ENCODE measurements at regions not wholly inside any gene's neighbourhood (a gene's known extent, or its start where the extent isn't known, plus 50 kb on each side); places are given as distances from the start of the nearest gene placed in this dataset.

DNA sequence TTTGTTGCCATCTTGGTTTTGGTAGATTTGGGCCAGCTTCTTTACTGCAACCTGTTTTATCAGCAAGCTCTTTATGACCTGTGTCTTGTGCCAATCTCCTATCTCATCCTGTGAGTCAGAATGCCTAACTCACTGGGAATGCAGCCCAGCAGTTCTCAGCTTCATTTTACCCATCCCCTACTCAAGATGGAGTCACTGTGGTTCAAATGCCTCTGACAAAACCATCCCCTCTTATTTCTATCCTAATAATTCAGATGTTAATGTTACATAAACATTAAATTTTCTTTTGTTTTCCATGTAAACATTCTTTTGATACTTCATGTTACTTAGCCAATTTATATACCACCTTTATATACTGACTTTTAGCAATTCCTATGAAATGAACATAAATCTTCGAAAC, 746.3 kb downstream of the CDH18 start:
- TF ChIP-seq YY1 (tag by site-specific recombination; IDR thresholded peaks at IDR 0.05), result no peak
- TF ChIP-seq, protein P1, sequence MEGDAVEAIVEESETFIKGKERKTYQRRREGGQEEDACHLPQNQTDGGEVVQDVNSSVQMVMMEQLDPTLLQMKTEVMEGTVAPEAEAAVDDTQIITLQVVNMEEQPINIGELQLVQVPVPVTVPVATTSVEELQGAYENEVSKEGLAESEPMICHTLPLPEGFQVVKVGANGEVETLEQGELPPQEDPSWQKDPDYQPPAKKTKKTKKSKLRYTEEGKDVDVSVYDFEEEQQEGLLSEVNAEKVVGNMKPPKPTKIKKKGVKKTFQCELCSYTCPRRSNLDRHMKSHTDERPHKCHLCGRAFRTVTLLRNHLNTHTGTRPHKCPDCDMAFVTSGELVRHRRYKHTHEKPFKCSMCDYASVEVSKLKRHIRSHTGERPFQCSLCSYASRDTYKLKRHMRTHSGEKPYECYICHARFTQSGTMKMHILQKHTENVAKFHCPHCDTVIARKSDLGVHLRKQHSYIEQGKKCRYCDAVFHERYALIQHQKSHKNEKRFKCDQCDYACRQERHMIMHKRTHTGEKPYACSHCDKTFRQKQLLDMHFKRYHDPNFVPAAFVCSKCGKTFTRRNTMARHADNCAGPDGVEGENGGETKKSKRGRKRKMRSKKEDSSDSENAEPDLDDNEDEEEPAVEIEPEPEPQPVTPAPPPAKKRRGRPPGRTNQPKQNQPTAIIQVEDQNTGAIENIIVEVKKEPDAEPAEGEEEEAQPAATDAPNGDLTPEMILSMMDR (tag by site-specific recombination; IDR thresholded peaks at IDR 0.05), result no peak
- TF ChIP-seq, protein P2, sequence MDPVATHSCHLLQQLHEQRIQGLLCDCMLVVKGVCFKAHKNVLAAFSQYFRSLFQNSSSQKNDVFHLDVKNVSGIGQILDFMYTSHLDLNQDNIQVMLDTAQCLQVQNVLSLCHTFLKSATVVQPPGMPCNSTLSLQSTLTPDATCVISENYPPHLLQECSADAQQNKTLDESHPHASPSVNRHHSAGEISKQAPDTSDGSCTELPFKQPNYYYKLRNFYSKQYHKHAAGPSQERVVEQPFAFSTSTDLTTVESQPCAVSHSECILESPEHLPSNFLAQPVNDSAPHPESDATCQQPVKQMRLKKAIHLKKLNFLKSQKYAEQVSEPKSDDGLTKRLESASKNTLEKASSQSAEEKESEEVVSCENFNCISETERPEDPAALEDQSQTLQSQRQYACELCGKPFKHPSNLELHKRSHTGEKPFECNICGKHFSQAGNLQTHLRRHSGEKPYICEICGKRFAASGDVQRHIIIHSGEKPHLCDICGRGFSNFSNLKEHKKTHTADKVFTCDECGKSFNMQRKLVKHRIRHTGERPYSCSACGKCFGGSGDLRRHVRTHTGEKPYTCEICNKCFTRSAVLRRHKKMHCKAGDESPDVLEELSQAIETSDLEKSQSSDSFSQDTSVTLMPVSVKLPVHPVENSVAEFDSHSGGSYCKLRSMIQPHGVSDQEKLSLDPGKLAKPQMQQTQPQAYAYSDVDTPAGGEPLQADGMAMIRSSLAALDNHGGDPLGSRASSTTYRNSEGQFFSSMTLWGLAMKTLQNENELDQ (tag by site-specific recombination; IDR thresholded peaks at IDR 0.05; ENCODE audit: low read depth), result no peak
- no peak for TF ChIP-seq ZBTB21 (tag by site-specific recombination; IDR thresholded peaks at IDR 0.05)
- TF ChIP-seq ZNF707 (tag by site-specific recombination; IDR thresholded peaks at IDR 0.05), result no peak
- TF ChIP-seq ZNF174 (tag by site-specific recombination; IDR thresholded peaks at IDR 0.05), result no peak

All from HEK293 (cell line).